G401 (cell line): ENCODE measurements at regions not wholly inside any gene's neighbourhood (a gene's known extent, or its start where the extent isn't known, plus 50 kb on each side); places are given as distances from the start of the nearest gene placed in this dataset.

ENCODE experiments used
- DNase-seq: peaks from one replicate; pipeline ENCODE4 v3.0.0-alpha.2; 2015; ENCODE audit warnings: low spot score
- in situ Hi-C: cut with HindIII; loops from 2 replicates; pipeline ENCODE4 v1.10.0; 2016; ENCODE audit warnings: low sequenced_read_pairs, mixed read lengths

- in situ Hi-C loops = no loop called here
- DNase-seq = no peak
Measured at GRCh38 chr10:58019863-58020537, 247.7 kb downstream of the IPMK start.

- DNase-seq = no peak
- in situ Hi-C loops = no loop called here
Measured at GRCh38 chr10:58017719-58018367, 249.9 kb downstream of the IPMK start.

- in situ Hi-C loops = no loop called here
- DNase-seq = no peak
Measured at GRCh38 chr10:58016614-58017013, 251.1 kb downstream of the IPMK start.

DNA sequence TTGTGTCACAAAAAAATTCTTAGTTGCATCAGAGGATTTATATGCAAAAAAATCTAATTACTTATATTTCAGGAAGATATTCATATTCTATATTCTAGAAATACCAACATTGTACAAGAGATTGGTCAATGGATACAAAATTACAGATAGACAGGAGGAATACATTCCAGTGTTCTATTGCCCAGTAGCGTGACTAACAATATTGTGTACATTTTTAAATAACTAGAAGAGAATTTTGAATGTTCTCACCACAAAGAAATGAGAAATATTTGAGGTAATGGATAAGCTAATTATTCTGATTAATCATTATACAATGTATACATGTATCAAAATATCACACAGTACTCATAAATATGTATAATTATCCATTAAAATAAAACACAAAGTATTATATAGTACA is 253.3 kb downstream of the IPMK start:
- in situ Hi-C loops = no loop called here
- no peak for DNase-seq

GRCh38 chr10:58013406-58013805 is 254.3 kb downstream of the IPMK start:
- in situ Hi-C loops = no loop called here
- DNase-seq = no peak

DNA sequence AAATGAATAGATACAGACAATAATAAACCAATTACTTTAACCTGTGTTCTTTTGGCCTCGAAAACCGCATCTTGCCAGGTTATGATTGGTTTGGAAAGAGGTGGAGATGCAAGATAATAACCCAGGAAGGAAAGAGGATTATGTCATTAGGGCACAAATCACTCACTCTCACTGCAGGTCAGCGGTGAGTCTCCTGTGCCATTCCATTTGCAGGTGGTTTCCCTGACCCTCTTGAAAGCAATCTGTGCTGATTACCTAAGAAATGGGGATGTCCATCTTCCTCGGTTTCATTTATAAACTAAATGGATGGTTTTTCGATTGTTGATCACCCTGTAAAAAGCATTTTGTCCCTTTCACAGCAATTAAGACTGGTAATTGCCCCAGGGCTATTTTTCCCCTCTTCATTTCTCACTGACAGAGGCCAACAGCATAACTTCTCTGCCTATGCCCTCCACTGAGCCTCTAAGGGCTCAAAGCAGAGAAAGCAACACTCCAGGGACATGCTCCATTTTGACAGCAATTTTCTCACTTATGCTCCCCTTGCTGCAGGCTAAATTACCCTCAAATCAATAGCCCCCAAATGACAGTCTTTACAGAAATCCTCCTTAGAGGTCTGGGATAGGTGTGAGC is 257.5 kb downstream of the IPMK start:
- in situ Hi-C loops = no loop called here
- no peak for DNase-seq

- no peak for DNase-seq
- in situ Hi-C loops = no loop called here
Measured at GRCh38 chr10:58003945-58004344, 263.7 kb downstream of the IPMK start.

DNA sequence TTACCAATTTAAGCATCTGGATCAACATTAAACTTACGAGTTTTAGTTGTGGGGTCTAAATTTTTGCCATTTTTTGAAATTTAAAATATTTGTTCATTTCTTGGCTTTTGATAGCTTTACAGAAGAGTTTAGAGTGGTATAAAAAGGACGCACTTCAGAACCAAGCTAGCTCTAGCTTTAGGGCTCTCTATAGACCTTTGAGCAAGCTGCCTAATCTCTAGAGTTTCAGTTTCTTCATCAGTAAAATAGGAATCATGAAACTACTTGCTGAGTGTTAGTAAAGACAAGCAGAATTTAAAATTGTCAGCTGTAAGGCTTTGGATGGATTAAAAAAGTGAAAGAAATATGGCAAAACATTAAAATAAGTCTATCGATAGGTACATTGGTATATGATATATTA is 266.5 kb downstream of the IPMK start:
- no peak for DNase-seq
- in situ Hi-C loops = no loop called here

- in situ Hi-C loops = no loop called here
- DNase-seq = no peak
Measured at GRCh38 chr10:57996536-57996935, 271.2 kb downstream of the IPMK start.

- DNase-seq = no peak
- in situ Hi-C loops = no loop called here
Measured at GRCh38 chr10:57993302-57993701, 274.4 kb downstream of the IPMK start.

GRCh38 chr10:57992321-57993077 is 275.2 kb downstream of the IPMK start:
- no peak for DNase-seq
- in situ Hi-C loops = no loop called here

- in situ Hi-C loops = no loop called here
- no peak for DNase-seq
Measured at GRCh38 chr10:57988964-57989363, 278.7 kb downstream of the IPMK start.

- no peak for DNase-seq
- in situ Hi-C loops = no loop called here
Measured at GRCh38 chr10:57987055-57987721, 280.5 kb downstream of the IPMK start.

GRCh38 chr10:57986422-57986821 is 281.3 kb downstream of the IPMK start:
- no peak for DNase-seq
- in situ Hi-C loops = no loop called here

GRCh38 chr10:57983281-57983791 is 284.4 kb downstream of the IPMK start:
- DNase-seq = no peak
- in situ Hi-C loops = no loop called here

GRCh38 chr10:57982091-57982490 is 285.6 kb downstream of the IPMK start:
- in situ Hi-C loops = no loop called here
- DNase-seq = no peak

- in situ Hi-C loops = no loop called here
- no peak for DNase-seq
Measured at GRCh38 chr10:57979956-57980355, 287.7 kb downstream of the IPMK start.

DNA sequence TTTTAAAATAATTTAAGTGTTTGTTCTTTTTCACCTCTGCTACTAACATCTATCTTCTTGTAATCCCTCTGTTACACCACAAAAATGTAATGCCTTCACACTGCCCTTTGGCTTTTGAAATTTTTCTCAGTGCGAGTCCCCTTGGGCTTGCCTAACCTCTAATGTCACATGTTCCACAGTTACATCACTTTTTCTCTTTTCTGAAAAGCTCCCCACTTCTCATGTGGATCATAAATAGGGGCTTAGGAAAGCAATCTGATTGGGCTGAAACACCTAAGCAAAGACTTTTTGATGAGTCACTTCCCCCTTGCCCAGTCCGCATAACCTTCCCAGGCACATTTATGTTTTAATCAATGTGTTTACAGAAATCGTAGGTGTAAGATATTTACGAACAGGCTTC is 288.2 kb downstream of the IPMK start:
- in situ Hi-C loops = no loop called here

DNA sequence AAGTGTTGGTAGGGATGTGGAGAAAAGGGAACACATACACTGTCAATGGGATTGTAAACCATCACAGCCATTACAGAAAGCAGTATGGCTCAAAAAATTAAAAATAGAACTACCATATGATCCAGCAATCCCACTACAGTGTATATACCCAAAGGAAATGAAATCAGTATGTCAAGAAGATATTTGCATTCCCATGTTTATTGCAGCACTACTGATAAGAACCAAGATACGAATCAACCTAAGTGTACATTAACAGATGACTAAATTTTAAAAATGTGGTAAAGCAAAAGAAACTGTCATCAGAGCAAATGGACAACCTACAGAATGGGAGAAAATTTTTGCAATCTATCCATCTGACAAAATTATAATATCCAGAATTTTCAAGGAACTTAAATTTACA is 290.4 kb downstream of the IPMK start:
- DNase-seq = no peak
- in situ Hi-C loops = no loop called here

More for the DNA sequence above, 288.2 kb downstream of the IPMK start:
- DNase-seq = no peak
